HepG2 (cell line): ENCODE measurements at regions not wholly inside any gene's neighbourhood (a gene's known extent, or its start where the extent isn't known, plus 50 kb on each side); places are given as distances from the start of the nearest gene placed in this dataset.
"Not testable (repeated sequence)": the region's sequence is repeated elsewhere in the genome, so short reads cannot be mapped to it uniquely, and the experiment has no call there.

Source experiments
- ATAC-seq: fragments of 200-7000 bp; cut with Tn5 transposase; 3 replicates; pipeline ENCODE4 v1.9.1; 2020; ENCODE audit warnings: mild to moderate bottlenecking, moderate library complexity
- BruUV-seq: library from RNA; stranded (reverse); fragments of 400-500 nt; replicated peaks from 2 replicates; lab custom pipeline; 2021; lab: Mats Ljungman, UMichigan
- CTCF ChIA-PET: fragments of 300-600 bp; formaldehyde crosslinking; extraction: SDS; loops from one replicate; lab custom pipeline; 2021; ENCODE audit warnings: low total read pairs, inconsistent platforms, low intra/inter-chr PET ratio; lab: Yijun Ruan, JAX
- POLR2A ChIA-PET: fragments of 350-600 bp; sonication (Branson Sonifier 250); formaldehyde crosslinking; loops from one replicate; lab custom pipeline; 2020; ENCODE audit warnings: antibody characterized with exemption, inconsistent platforms; lab: Yijun Ruan, JAX
- DNase-seq: peaks from one replicate; pipeline ENCODE4 v3.0.0-alpha.2; 2015; ENCODE audit warnings: low spot score
- FAIRE-seq: peaks from 3 replicates; lab custom pipeline; 2011; peaks lifted over from hg19 to GRCh38; lab: Jason Lieb, UNC
- H2AFZ ChIP-seq: one replicate; pipeline ENCODE4 v1.6.1; 2011; ENCODE audit warnings: low read length, inconsistent platforms
- H3K27ac ChIP-seq: fragments of 300-600 bp; 3 replicates; pipeline ENCODE4 v1.8.0; 2011; ENCODE audit warnings: mixed run types, mild to moderate bottlenecking, mixed read lengths, low read length, inconsistent platforms; ENCODE audit not compliant: insufficient read depth; ENCODE audit errors: extremely low read length
- H3K27me3 ChIP-seq, 2 experiments: fragments of 200-600 bp in 1 of 2; 2 replicates in 1 of 2; 3 replicates in 1 of 2; pipeline versions ENCODE4 v1.6.0 to v1.8.0; 2011; ENCODE audit warnings: low read length in 2 of 2, mild to moderate bottlenecking in 2 of 2, moderate library complexity in 2 of 2, inconsistent platforms in 1 of 2; ENCODE audit not compliant: insufficient read depth in 2 of 2, control insufficient read depth in 1 of 2
- H3K36me3 ChIP-seq, 2 experiments: fragments of 200-600 bp in 1 of 2; replicated peaks in 1 of 2; 2 replicates in 1 of 2; 3 replicates in 1 of 2; pipeline versions ENCODE4 v1.5.1 to v1.8.0; 2011; ENCODE audit warnings: low read length in 2 of 2, inconsistent platforms in 1 of 2; ENCODE audit not compliant: insufficient read depth in 2 of 2, control insufficient read depth in 1 of 2
- H3K4me1 ChIP-seq: 2 replicates; pipeline ENCODE4 v1.5.1; 2012; ENCODE audit warnings: low read length, inconsistent platforms; ENCODE audit not compliant: insufficient read depth
- H3K4me2 ChIP-seq: 2 replicates; pipeline ENCODE4 v1.6.0; 2011; ENCODE audit warnings: low read depth, low read length, inconsistent platforms
- H3K4me3 ChIP-seq, 3 experiments: fragments of 200-600 bp in 1 of 3; sonication (generic), shearing (Covaris generic) in 1 of 3; replicated peaks in 1 of 3; 2 replicates each; pipeline ENCODE4 v1.5.1; 2011 to 2016; ENCODE audit warnings: low read length in 3 of 3, inconsistent platforms in 2 of 3, low read depth in 2 of 3, mild to moderate bottlenecking in 2 of 3, control low read depth in 1 of 3, mixed read lengths in 1 of 3; ENCODE audit not compliant: insufficient read depth in 1 of 3
- H3K79me2 ChIP-seq: one replicate; pipeline ENCODE4 v1.6.1; 2011; ENCODE audit warnings: low read length, inconsistent platforms; ENCODE audit not compliant: insufficient read depth
- H3K9ac ChIP-seq: 2 replicates; pipeline ENCODE4 v1.6.0; 2011; ENCODE audit warnings: mild to moderate bottlenecking, low read depth, low read length, inconsistent platforms; ENCODE audit not compliant: insufficient read depth
- H3K9me3 ChIP-seq: 2 replicates; pipeline ENCODE4 v1.5.1; 2012; ENCODE audit warnings: mild to moderate bottlenecking, low read length
- H4K20me1 ChIP-seq: 2 replicates; pipeline ENCODE4 v1.6.0; 2011; ENCODE audit warnings: inconsistent platforms, mild to moderate bottlenecking, low read length, moderate library complexity; ENCODE audit not compliant: insufficient read depth
- CBFB ChIP-seq: sonication (generic); formaldehyde crosslinking; IDR thresholded peaks from 2 replicates; pipeline ENCODE4 v1.4.0; 2020; ENCODE audit warnings: missing genetic modification reagents
- ZC3H13 ChIP-seq: sonication (generic); formaldehyde crosslinking; IDR thresholded peaks from 2 replicates; pipeline ENCODE4 v1.8.1; 2023; ENCODE audit warnings: mild to moderate bottlenecking, missing genetic modification reagents, moderate library complexity
- ZFAT ChIP-seq: sonication (generic); formaldehyde crosslinking; conservative IDR thresholded peaks from 2 replicates; pipeline ENCODE4 v1.8.1; 2023; ENCODE audit warnings: missing genetic modification reagents, inconsistent platforms
- WGBS: methylation state at CpG from one replicate; pipeline ENCODE4 v1.1.6; 2017; ENCODE audit warnings: low lambda C conversion rate; 5-methylcytosine and 5-hydroxymethylcytosine counted together
- in situ Hi-C: cut with HindIII; loops from 2 replicates; pipeline ENCODE4 v1.10.0; 2017; ENCODE audit warnings: low pct_unique_long_range_greater_than_20kb; ENCODE audit not compliant: extremely low pct_ligation_motif_present
- intact Hi-C: fragments of 100-400 bp; cut with micrococcal nuclease; formaldehyde crosslinking; loops from one replicate; pipeline ENCODE4 v1.10.0; 2022; ENCODE audit not compliant: unreplicated experiment
- TF ChIP-seq, protein P1 (sequence below): sonication (generic); formaldehyde crosslinking; IDR thresholded peaks from 2 replicates; pipeline ENCODE4 v1.8.0; 2022; ENCODE audit warnings: mild to moderate bottlenecking, missing genetic modification reagents
- TF ChIP-seq, protein P2 (sequence below): sonication (generic); formaldehyde crosslinking; IDR thresholded peaks from one replicate; pipeline ENCODE4 v1.5.1; 2020; ENCODE audit warnings: mild to moderate bottlenecking, missing genetic modification reagents; ENCODE audit errors: not compliant biosample characterization
- TF ChIP-seq, protein P3 (sequence below): sonication (generic); formaldehyde crosslinking; IDR thresholded peaks from 2 replicates; pipeline ENCODE4 v1.4.0; 2020; ENCODE audit warnings: missing genetic modification reagents

DNA sequence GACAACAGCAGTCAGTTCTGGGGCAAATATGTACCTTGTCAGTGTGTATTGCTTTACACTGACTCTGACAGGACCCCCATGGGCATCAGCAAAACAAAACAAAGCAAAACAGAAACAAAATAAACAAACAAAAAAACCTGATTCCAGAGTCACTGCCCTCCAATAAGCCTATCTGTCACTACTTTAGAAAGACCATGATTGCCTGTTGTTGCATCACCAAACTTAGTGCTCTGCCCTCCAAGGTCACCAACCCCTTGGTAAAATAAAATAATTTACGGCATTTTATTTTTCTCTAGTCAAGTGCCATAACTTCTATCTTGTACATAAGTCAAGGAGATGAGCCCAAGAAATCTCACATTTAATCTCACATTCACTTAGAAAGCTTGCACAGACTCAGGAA lies 120.9 kb upstream of the ADAMTS3 start (continued):
- TF ChIP-seq, protein P1, sequence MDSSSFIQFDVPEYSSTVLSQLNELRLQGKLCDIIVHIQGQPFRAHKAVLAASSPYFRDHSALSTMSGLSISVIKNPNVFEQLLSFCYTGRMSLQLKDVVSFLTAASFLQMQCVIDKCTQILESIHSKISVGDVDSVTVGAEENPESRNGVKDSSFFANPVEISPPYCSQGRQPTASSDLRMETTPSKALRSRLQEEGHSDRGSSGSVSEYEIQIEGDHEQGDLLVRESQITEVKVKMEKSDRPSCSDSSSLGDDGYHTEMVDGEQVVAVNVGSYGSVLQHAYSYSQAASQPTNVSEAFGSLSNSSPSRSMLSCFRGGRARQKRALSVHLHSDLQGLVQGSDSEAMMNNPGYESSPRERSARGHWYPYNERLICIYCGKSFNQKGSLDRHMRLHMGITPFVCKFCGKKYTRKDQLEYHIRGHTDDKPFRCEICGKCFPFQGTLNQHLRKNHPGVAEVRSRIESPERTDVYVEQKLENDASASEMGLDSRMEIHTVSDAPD (CRISPR knock-in tag) = no peak
- TF ChIP-seq CBFB (CRISPR knock-in tag) (no peak), ZC3H13 (CRISPR knock-in tag) (no peak), ZFAT (CRISPR knock-in tag) (no peak)
- TF ChIP-seq, protein P2, sequence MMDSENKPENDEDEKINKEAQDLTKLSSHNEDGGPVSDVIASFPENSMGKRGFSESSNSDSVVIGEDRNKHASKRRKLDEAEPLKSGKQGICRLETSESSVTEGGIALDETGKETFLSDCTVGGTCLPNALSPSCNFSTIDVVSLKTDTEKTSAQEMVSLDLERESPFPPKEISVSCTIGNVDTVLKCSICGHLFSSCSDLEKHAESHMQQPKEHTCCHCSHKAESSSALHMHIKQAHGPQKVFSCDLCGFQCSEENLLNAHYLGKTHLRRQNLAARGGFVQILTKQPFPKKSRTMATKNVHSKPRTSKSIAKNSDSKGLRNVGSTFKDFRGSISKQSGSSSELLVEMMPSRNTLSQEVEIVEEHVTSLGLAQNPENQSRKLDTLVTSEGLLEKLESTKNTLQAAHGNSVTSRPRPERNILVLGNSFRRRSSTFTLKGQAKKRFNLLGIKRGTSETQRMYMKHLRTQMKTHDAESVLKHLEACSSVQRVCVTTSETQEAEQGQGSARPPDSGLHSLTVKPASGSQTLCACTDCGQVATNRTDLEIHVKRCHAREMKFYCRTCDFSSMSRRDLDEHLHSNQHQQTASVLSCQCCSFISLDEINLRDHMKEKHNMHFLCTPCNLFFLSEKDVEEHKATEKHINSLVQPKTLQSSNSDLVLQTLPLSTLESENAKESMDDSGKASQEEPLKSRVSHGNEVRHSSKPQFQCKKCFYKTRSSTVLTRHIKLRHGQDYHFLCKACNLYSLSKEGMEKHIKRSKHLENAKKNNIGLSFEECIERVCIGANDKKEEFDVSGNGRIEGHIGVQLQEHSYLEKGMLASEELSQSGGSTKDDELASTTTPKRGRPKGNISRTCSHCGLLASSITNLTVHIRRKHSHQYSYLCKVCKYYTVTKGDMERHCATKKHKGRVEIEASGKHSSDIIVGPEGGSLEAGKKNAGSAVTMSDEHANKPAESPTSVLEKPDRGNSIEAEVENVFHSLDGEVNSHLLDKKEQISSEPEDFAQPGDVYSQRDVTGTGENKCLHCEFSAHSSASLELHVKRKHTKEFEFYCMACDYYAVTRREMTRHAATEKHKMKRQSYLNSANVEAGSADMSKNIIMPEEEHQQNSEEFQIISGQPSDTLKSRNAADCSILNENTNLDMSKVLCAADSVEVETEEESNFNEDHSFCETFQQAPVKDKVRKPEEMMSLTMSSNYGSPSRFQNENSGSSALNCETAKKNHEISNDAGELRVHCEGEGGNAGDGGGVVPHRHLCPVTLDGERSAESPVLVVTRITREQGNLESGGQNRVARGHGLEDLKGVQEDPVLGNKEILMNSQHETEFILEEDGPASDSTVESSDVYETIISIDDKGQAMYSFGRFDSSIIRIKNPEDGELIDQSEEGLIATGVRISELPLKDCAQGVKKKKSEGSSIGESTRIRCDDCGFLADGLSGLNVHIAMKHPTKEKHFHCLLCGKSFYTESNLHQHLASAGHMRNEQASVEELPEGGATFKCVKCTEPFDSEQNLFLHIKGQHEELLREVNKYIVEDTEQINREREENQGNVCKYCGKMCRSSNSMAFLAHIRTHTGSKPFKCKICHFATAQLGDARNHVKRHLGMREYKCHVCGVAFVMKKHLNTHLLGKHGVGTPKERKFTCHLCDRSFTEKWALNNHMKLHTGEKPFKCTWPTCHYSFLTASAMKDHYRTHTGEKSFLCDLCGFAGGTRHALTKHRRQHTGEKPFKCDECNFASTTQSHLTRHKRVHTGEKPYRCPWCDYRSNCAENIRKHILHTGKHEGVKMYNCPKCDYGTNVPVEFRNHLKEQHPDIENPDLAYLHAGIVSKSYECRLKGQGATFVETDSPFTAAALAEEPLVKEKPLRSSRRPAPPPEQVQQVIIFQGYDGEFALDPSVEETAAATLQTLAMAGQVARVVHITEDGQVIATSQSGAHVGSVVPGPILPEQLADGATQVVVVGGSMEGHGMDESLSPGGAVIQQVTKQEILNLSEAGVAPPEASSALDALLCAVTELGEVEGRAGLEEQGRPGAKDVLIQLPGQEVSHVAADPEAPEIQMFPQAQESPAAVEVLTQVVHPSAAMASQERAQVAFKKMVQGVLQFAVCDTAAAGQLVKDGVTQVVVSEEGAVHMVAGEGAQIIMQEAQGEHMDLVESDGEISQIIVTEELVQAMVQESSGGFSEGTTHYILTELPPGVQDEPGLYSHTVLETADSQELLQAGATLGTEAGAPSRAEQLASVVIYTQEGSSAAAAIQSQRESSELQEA (CRISPR knock-in tag) = no peak
- TF ChIP-seq, protein P3, sequence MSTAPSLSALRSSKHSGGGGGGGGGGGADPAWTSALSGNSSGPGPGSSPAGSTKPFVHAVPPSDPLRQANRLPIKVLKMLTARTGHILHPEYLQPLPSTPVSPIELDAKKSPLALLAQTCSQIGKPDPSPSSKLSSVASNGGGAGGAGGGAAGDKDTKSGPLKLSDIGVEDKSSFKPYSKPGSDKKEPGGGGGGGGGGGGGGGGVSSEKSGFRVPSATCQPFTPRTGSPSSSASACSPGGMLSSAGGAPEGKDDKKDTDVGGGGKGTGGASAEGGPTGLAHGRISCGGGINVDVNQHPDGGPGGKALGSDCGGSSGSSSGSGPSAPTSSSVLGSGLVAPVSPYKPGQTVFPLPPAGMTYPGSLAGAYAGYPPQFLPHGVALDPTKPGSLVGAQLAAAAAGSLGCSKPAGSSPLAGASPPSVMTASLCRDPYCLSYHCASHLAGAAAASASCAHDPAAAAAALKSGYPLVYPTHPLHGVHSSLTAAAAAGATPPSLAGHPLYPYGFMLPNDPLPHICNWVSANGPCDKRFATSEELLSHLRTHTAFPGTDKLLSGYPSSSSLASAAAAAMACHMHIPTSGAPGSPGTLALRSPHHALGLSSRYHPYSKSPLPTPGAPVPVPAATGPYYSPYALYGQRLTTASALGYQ (CRISPR knock-in tag) = no peak

DNA sequence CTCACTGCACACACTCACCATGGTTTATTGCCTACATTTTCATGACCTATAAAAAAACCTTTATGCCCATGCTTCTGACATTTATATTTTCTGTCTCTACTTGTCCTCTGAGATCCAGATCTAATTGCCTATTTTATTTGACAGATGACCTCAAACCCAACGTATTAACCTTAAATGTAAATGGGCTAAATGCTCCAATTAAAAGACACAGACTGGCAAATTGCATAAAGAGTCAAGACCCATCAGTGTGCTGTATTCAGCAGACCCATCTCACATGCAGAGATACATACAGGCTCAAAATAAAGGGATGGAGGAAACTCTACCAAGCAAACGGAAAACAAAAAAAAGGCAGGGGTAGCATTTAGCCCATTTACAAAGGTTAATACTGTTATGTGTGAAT lies 117.4 kb upstream of the ADAMTS3 start:
- H4K20me1 ChIP-seq, H2AFZ ChIP-seq, H3K36me3 ChIP-seq, H3K27me3 ChIP-seq, FAIRE-seq, H3K79me2 ChIP-seq, H3K27ac ChIP-seq, H3K9me3 ChIP-seq, H3K4me3 ChIP-seq, ATAC-seq, H3K9ac ChIP-seq, DNase-seq, POLR2A ChIA-PET, BruUV-seq, H3K4me2 ChIP-seq, H3K4me1 ChIP-seq, intact Hi-C loops, in situ Hi-C loops, CTCF ChIA-PET: not testable (repeated sequence)
- 13% methylated on average over 2 of the region's 2 CpGs for WGBS
